OCI-LY1 (cell line): ENCODE measurements at regions not wholly inside any gene's neighbourhood (a gene's known extent, or its start where the extent isn't known, plus 50 kb on each side); places are given as distances from the start of the nearest gene placed in this dataset.
"Not testable (repeated sequence)": the region's sequence is repeated elsewhere in the genome, so short reads cannot be mapped to it uniquely, and the experiment has no call there.

Experiments
- H2AFZ ChIP-seq: fragments of 200-600 bp; sonication (generic), shearing (Covaris generic); 2 replicates; pipeline ENCODE4 v1.6.0; 2014; ENCODE audit warnings: antibody characterized with exemption, mild to moderate bottlenecking, low read length
- H3F3A ChIP-seq: fragments of 200-600 bp; sonication (generic), shearing (Covaris generic); 2 replicates; pipeline ENCODE4 v1.6.0; 2014; ENCODE audit warnings: mild to moderate bottlenecking, antibody characterized with exemption, low read length, moderate library complexity; ENCODE audit not compliant: insufficient read depth
- H3K27ac ChIP-seq: fragments of 200-600 bp; sonication (generic); 2 replicates; pipeline ENCODE4 v1.5.1; 2014; ENCODE audit warnings: low read length, mixed run types, mild to moderate bottlenecking, low read depth; ENCODE audit not compliant: poor library complexity, severe bottlenecking
- H3K27me3 ChIP-seq: fragments of 200-600 bp; sonication (generic); 2 replicates; pipeline ENCODE4 v1.6.0; 2014; ENCODE audit warnings: antibody characterized with exemption, mild to moderate bottlenecking, low read length, moderate library complexity; ENCODE audit not compliant: insufficient read depth
- H3K36me3 ChIP-seq: fragments of 200-600 bp; sonication (generic); 2 replicates; pipeline ENCODE4 v1.6.1; 2014; ENCODE audit warnings: mild to moderate bottlenecking, antibody characterized with exemption, low read length, moderate library complexity, mixed read lengths; ENCODE audit not compliant: insufficient read depth
- H3K4me1 ChIP-seq: fragments of 200-600 bp; sonication (generic); 2 replicates; pipeline ENCODE4 v1.5.1; 2014; ENCODE audit warnings: mild to moderate bottlenecking, low read length, moderate library complexity; ENCODE audit not compliant: insufficient read depth, severe bottlenecking
- H3K4me2 ChIP-seq: fragments of 200-600 bp; sonication (generic), shearing (Covaris generic); 2 replicates; pipeline ENCODE4 v1.6.1; 2014; ENCODE audit warnings: low read length
- H3K4me3 ChIP-seq: fragments of 200-600 bp; sonication (generic); 2 replicates; pipeline ENCODE4 v1.5.1; 2014; ENCODE audit warnings: low read length, low read depth, mild to moderate bottlenecking, mixed read lengths; ENCODE audit not compliant: poor library complexity, severe bottlenecking
- H3K79me2 ChIP-seq: fragments of 200-600 bp; shearing (Covaris generic); 2 replicates; pipeline ENCODE4 v1.6.1; 2016; ENCODE audit warnings: mixed run types, low read length, mixed read lengths; ENCODE audit not compliant: insufficient read depth
- H3K9ac ChIP-seq: fragments of 200-600 bp; sonication (generic), shearing (Covaris generic); 2 replicates; pipeline ENCODE4 v1.6.1; 2014; ENCODE audit warnings: mild to moderate bottlenecking, low read length, mixed read lengths
- H3K9me2 ChIP-seq: fragments of 200-600 bp; sonication (generic), shearing (Covaris generic); 2 replicates; pipeline ENCODE4 v1.6.1; 2014; ENCODE audit warnings: low read depth, mild to moderate bottlenecking, low read length, mixed read lengths
- H3K9me3 ChIP-seq: fragments of 200-600 bp; shearing (Covaris generic); 2 replicates; pipeline ENCODE4 v1.6.1; 2014; ENCODE audit warnings: low read length, mixed read lengths
- H4K20me1 ChIP-seq: fragments of 200-600 bp; sonication (generic), shearing (Covaris generic); 2 replicates; pipeline ENCODE4 v1.6.0; 2016; ENCODE audit warnings: mild to moderate bottlenecking, low read length; ENCODE audit not compliant: insufficient read depth
- CTCF ChIP-seq: fragments of 200-600 bp; sonication (generic), shearing (Covaris generic); IDR thresholded peaks from 2 replicates; pipeline ENCODE4 v1.5.1; 2017; ENCODE audit warnings: mild to moderate bottlenecking, antibody characterized with exemption, low read length, moderate library complexity, mixed read lengths
- EZH2 ChIP-seq: fragments of 200-600 bp; sonication (generic), shearing (Covaris generic); IDR thresholded peaks from 2 replicates; pipeline ENCODE4 v1.8.0; 2017; ENCODE audit warnings: borderline replicate concordance, mixed run types, mild to moderate bottlenecking, antibody characterized with exemption, low read length, moderate library complexity, mixed read lengths

- Histone ChIP-seq H3K4me1 (no peaks in the 10 kb centered on the region), H4K20me1 (no peaks in the 10 kb centered on the region; the same call in 1 of the 2 replicates), H3K79me2 (no peaks in the 10 kb centered on the region), H3K4me3 (no peak overlapping the region), H3K9ac (no peak overlapping the region), H3K36me3 (no peaks in the 10 kb centered on the region), H3K4me2 (no peak overlapping the region), H3K9me2 (no peaks in the 10 kb centered on the region), H2AFZ (no peak overlapping the region), H3F3A (no peaks in the 10 kb centered on the region), H3K27ac (no peak overlapping the region), H3K27me3 (no peaks in the 10 kb centered on the region), H3K9me3 (no peaks in the 10 kb centered on the region)
- TF ChIP-seq CTCF: no peak
- TF ChIP-seq EZH2: no peak
These were observed 138.5 kb upstream of the ANKRD28 start for GRCh38 chr3:15936312-15936711.

- Histone ChIP-seq H3F3A (no peaks in the 10 kb centered on the region), H3K36me3 (no peaks in the 10 kb centered on the region), H3K4me3 (no peak overlapping the region), H3K9me3 (no peaks in the 10 kb centered on the region), H2AFZ (no peak overlapping the region), H3K27me3 (no peaks in the 10 kb centered on the region), H3K27ac (no peak overlapping the region), H3K9ac (no peak overlapping the region), H3K4me2 (no peak overlapping the region), H3K79me2 (no peaks in the 10 kb centered on the region), H4K20me1 (no peaks in the 10 kb centered on the region), H3K4me1 (no peaks in the 10 kb centered on the region), H3K9me2 (no peaks in the 10 kb centered on the region)
- TF ChIP-seq EZH2 (no peak), CTCF (no peak)
These were observed 142.9 kb upstream of the ANKRD28 start for GRCh38 chr3:15940641-15941040.

GRCh38 chr3:15941457-15941856, 143.7 kb upstream of the ANKRD28 start:
- H3K27me3 ChIP-seq, H3K4me1 ChIP-seq, H3K9me3 ChIP-seq, H3K79me2 ChIP-seq, H2AFZ ChIP-seq, H3F3A ChIP-seq, H3K9ac ChIP-seq, H3K4me2 ChIP-seq, H4K20me1 ChIP-seq, H3K36me3 ChIP-seq, H3K4me3 ChIP-seq, H3K9me2 ChIP-seq, H3K27ac ChIP-seq: not testable (repeated sequence)

GRCh38 chr3:15941958-15942357, 144.2 kb upstream of the ANKRD28 start:
- Histone ChIP-seq H3K9me3 (no peaks in the 10 kb centered on the region), H3K9me2 (no peaks in the 10 kb centered on the region), H3K27ac (no peak overlapping the region), H3K9ac (no peak overlapping the region), H4K20me1 (no peaks in the 10 kb centered on the region), H3K4me2 (no peak overlapping the region), H3K79me2 (no peaks in the 10 kb centered on the region), H3K36me3 (no peaks in the 10 kb centered on the region), H3F3A (no peaks in the 10 kb centered on the region), H3K27me3 (no peaks in the 10 kb centered on the region), H3K4me1 (no peaks in the 10 kb centered on the region), H2AFZ (no peak overlapping the region), H3K4me3 (no peak overlapping the region)
- no peak for TF ChIP-seq CTCF
- TF ChIP-seq EZH2: no peak
